ENCODE measurements at regions not wholly inside any gene's neighbourhood (a gene's known extent, or its start where the extent isn't known, plus 50 kb on each side); places are given as distances from the start of the nearest gene placed in this dataset.
"Not testable (repeated sequence)": the region's sequence is repeated elsewhere in the genome, so short reads cannot be mapped to it uniquely, and the experiment has no call there.

DNA sequence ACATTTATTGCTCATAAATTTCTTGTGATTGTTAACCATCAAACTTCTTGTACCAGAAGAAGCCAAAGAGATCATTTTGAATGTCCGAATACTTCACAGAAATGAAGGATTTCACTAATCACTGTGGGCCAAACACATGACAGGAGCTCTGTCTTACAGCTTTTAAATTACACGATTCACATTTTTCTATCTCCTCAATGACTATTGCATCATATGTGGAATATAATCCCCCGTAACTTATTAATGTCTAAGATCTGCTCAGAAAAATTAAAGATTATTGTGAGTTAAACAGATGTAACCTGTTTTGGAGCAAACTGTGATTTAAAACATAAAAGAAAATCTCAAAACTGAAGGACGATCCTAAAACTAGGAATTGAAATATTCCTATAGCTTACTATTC lies 645.2 kb upstream of the COX7C start:
- POLR2A ChIA-PET, result no interaction called here
- peaks cover 6% of the 10 kb centered on the region for H3K9me3 Mint-ChIP-seq
- DNase-seq, result no peak
- H3K36me3 Mint-ChIP-seq, result no peaks in the 10 kb centered on the region
- intact Hi-C loops (cut with micrococcal nuclease), result no loop called here
- CTCF ChIA-PET, result no interaction called here
- H3K27me3 Mint-ChIP-seq, result no peaks in the 10 kb centered on the region
- H3K4me3 Mint-ChIP-seq, result no peak overlapping the region
- no peak overlapping the region for H3K27ac Mint-ChIP-seq
- H3K4me1 Mint-ChIP-seq (ENCODE audit: low read depth), result no peaks in the 10 kb centered on the region

DNA sequence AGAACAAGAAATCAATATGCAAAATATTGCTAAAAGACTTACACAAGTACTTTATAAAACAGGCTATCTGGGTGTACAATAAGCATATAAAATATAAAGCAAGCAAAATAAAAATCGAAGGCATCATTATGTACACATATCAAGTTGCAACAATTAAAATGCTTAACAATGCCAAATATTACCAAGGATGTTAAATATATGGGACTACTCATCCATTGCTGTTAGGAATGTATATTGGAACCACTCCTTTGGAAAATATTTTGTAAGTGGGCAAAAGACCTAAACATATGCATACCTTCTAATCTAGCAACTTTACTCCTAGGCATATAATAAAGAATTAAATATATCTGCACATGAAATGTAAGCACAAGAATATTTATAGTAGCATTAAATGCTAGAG lies 632.6 kb upstream of the COX7C start:
- H3K36me3 Mint-ChIP-seq, result no peaks in the 10 kb centered on the region
- no peak for DNase-seq
- ChIA-PET CTCF (no interaction called here), POLR2A (no interaction called here)
- no peak overlapping the region for H3K27ac Mint-ChIP-seq
- intact Hi-C loops (cut with micrococcal nuclease), result no loop called here
- no peaks in the 10 kb centered on the region for H3K4me1 Mint-ChIP-seq (ENCODE audit: low read depth)
- no peak overlapping the region for H3K4me3 Mint-ChIP-seq
- peaks cover 9% of the 10 kb centered on the region for H3K9me3 Mint-ChIP-seq
- H3K27me3 Mint-ChIP-seq, result no peaks in the 10 kb centered on the region

- H3K9me3 Mint-ChIP-seq, result peaks cover 19% of the 10 kb centered on the region
- H3K36me3 Mint-ChIP-seq, result no peaks in the 10 kb centered on the region
- H3K27ac Mint-ChIP-seq, result no peak overlapping the region
- ChIA-PET CTCF (no interaction called here), POLR2A (no interaction called here)
- intact Hi-C loops (cut with micrococcal nuclease), result no loop called here
- no peaks in the 10 kb centered on the region for H3K27me3 Mint-ChIP-seq
- DNase-seq, result no peak
- no peaks in the 10 kb centered on the region for H3K4me1 Mint-ChIP-seq (ENCODE audit: low read depth)
- H3K4me3 Mint-ChIP-seq, result no peak overlapping the region
Measured at GRCh38 chr5:85990998-85991397, 626.7 kb upstream of the COX7C start.

GRCh38 chr5:85994653-85995052 lies 623.1 kb upstream of the COX7C start:
- intact Hi-C loops (cut with micrococcal nuclease); H3K27ac Mint-ChIP-seq; H3K4me3 Mint-ChIP-seq; H3K27me3 Mint-ChIP-seq; H3K4me1 Mint-ChIP-seq (ENCODE audit: low read depth); POLR2A ChIA-PET; DNase-seq; CTCF ChIA-PET; H3K36me3 Mint-ChIP-seq: not testable (repeated sequence)
- H3K9me3 Mint-ChIP-seq, result peaks cover 24% of the 10 kb centered on the region

DNA sequence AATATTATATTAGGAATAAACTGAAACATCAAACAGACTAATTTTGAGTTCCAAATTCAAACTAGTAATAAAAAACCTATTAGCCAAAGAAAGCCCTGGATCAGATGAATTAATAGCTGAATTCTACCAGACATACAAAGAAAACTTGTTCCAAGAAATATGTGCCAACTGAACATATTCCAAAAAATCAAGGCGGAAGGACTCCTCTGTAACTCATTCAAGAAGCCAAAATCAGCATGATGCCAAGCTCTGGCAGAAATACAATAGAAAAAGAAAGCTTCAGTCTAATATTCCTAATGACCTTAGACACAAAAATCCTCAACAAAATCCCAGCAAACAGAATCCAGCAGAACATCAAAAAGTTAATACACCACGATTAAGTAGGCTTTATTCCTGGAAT lies 619.1 kb upstream of the COX7C start:
- intact Hi-C loops (cut with micrococcal nuclease), result no loop called here
- Mint-ChIP-seq H3K9me3 (peaks cover 11% of the 10 kb centered on the region), H3K27ac (no peak overlapping the region), H3K27me3 (no peaks in the 10 kb centered on the region), H3K4me3 (no peak overlapping the region), H3K36me3 (no peaks in the 10 kb centered on the region), H3K4me1 (ENCODE audit: low read depth) (no peaks in the 10 kb centered on the region)
- ChIA-PET CTCF (no interaction called here), POLR2A (no interaction called here)
- no peak for DNase-seq

DNA sequence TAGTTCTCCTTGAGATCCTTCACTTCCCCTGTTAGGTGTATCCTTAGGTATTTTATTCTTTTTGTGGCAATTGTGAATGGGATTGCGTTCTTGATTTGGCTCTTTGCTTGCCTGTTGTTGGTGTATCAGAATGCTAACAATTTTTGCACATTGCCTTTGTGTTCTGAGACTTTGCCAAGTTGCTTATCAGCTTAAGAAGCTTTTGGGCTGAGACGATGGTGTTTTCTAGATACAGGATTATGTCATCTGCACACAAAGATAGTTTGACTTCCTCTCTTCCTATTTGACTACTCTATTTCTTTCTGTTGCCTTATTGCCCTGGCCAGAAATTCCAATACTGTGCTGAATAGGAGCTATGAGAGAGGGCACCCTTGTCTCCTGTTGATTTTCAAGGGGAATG lies 609.4 kb upstream of the COX7C start:
- POLR2A ChIA-PET, result no interaction called here
- peaks cover 14% of the 10 kb centered on the region for H3K9me3 Mint-ChIP-seq
- intact Hi-C loops (cut with micrococcal nuclease), result no loop called here
- CTCF ChIA-PET, result no interaction called here
- no peaks in the 10 kb centered on the region for H3K27me3 Mint-ChIP-seq
- no peaks in the 10 kb centered on the region for H3K4me1 Mint-ChIP-seq (ENCODE audit: low read depth)
- H3K27ac Mint-ChIP-seq, result no peak overlapping the region
- H3K4me3 Mint-ChIP-seq, result no peak overlapping the region
- no peaks in the 10 kb centered on the region for H3K36me3 Mint-ChIP-seq
- no peak for DNase-seq

DNA sequence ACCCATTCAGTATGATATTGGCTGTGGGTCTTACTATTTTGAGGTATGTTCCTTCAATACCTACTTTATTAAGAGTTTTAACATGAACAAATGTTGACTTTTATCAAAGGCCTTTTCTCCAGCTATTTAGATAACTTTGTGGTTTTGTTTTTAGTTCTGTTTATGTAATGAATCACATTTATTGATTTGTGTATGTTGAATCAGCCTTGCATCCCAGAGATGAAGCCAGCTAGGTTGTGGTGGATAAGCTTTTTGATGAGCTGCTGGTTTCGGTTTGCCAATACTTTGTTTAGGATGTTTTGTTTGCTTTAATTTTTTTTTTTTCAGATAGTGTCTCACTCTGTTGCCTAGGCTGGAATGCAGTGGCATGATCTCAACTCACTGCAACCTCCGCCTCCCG lies 609.0 kb upstream of the COX7C start:
- ChIA-PET POLR2A (no interaction called here), CTCF (no interaction called here)
- H3K4me3 Mint-ChIP-seq, result no peak overlapping the region
- H3K36me3 Mint-ChIP-seq, result no peaks in the 10 kb centered on the region
- H3K4me1 Mint-ChIP-seq (ENCODE audit: low read depth), result no peaks in the 10 kb centered on the region
- no peak for DNase-seq
- H3K9me3 Mint-ChIP-seq, result peaks cover 14% of the 10 kb centered on the region
- intact Hi-C loops (cut with micrococcal nuclease), result no loop called here
- H3K27ac Mint-ChIP-seq, result no peak overlapping the region
- no peaks in the 10 kb centered on the region for H3K27me3 Mint-ChIP-seq

DNA sequence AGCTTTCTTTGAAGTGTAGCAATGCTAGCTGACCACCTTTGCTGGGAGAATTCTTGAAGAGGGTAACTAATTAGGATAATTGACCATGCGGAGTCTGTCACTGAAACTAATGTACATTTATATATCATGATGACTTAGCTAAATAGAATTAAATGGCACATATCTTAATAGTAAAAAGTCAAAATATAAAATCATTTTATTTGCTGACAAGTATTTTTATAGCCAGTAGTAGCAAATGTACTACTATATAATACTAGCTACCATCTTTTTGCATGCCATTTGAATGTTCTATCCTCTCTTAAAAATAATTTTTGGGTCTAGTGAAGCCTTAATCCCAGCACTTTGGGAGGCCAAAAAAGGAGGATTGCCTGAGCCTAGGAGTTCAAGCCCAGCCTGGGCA lies 605.8 kb upstream of the COX7C start:
- Mint-ChIP-seq H3K27ac (no peak overlapping the region), H3K36me3 (no peaks in the 10 kb centered on the region), H3K4me3 (no peak overlapping the region), H3K4me1 (ENCODE audit: low read depth) (no peaks in the 10 kb centered on the region), H3K27me3 (no peaks in the 10 kb centered on the region), H3K9me3 (peaks cover 14% of the 10 kb centered on the region)
- intact Hi-C loops (cut with micrococcal nuclease), result no loop called here
- CTCF ChIA-PET, result no interaction called here
- POLR2A ChIA-PET, result no interaction called here
- no peak for DNase-seq

DNA sequence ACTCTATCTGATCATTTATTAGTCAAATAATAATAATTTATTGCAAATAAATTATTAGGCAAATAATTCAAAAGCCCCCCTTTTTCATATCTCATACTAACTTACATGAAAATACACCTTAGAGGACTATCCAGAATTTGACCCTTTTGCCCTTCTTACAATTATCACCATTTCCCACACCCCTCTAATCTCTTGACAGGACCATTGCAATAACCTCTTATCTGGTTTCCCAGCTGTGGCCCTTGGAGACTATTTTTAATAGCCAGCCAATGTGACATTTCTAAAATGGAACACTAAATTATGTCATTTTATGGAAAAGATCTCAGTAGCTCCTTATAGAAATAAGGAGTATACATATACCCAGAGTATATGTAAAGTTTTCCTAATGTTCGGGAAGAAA lies 588.4 kb upstream of the COX7C start:
- Mint-ChIP-seq H3K9me3 (no peaks in the 10 kb centered on the region), H3K27me3 (no peaks in the 10 kb centered on the region), H3K4me3 (no peak overlapping the region), H3K4me1 (ENCODE audit: low read depth) (no peaks in the 10 kb centered on the region), H3K36me3 (no peaks in the 10 kb centered on the region), H3K27ac (no peak overlapping the region)
- intact Hi-C loops (cut with micrococcal nuclease), result no loop called here
- POLR2A ChIA-PET, result no interaction called here
- DNase-seq, result no peak
- CTCF ChIA-PET, result no interaction called here

DNA sequence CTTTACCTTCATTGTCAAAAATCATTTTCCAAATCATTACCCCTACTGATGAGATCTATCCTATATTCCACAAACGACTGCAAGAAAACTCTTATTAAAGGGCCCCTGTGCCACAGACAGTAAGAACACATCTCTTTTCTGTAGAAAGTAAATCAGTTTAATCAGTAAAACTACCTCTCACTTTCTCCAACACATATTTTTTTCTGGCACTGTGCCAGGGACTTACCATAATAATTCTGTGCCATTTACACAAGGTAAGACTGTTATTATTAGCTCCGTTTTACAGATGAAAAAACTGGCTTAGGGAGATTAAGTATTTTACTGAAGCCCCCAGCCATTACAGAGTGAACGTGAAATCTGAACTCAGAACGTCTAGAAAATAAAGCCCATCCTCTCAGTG lies 587.0 kb upstream of the COX7C start:
- Mint-ChIP-seq H3K36me3 (no peaks in the 10 kb centered on the region), H3K4me1 (ENCODE audit: low read depth) (no peaks in the 10 kb centered on the region), H3K9me3 (peaks cover 5% of the 10 kb centered on the region), H3K4me3 (no peak overlapping the region), H3K27ac (no peak overlapping the region), H3K27me3 (no peaks in the 10 kb centered on the region)
- DNase-seq, result no peak
- intact Hi-C loops (cut with micrococcal nuclease), result no loop called here
- CTCF ChIA-PET, result no interaction called here
- POLR2A ChIA-PET, result no interaction called here

DNA sequence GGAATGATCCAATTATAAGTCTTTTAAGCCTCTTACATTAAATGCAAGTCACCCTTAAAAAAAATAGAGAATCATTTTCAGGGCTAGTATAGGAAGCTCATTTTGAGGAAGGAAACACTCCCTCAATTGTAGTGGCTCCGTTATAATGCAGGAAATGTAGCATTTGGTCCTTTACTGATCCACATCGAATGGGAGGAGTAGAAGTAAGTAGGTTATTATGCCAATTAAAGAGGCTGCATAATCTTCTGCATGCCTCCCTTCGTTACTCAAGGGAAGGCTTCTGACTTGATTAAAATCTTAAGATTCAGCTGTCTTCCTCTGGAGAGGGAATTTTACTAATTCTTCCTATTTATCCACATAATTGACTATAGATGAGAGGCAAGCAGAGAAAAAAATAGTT lies 579.2 kb upstream of the COX7C start:
- no peaks in the 10 kb centered on the region for H3K27me3 Mint-ChIP-seq
- intact Hi-C loops (cut with micrococcal nuclease), result no loop called here
- no peaks in the 10 kb centered on the region for H3K36me3 Mint-ChIP-seq
- DNase-seq, result no peak
- ChIA-PET POLR2A (no interaction called here), CTCF (no interaction called here)
- H3K4me3 Mint-ChIP-seq, result no peak overlapping the region
- no peaks in the 10 kb centered on the region for H3K4me1 Mint-ChIP-seq (ENCODE audit: low read depth)
- H3K27ac Mint-ChIP-seq, result no peak overlapping the region
- H3K9me3 Mint-ChIP-seq, result peaks cover 12% of the 10 kb centered on the region

- no peaks in the 10 kb centered on the region for H3K27me3 Mint-ChIP-seq
- H3K36me3 Mint-ChIP-seq, result no peaks in the 10 kb centered on the region
- no peak for DNase-seq
- CTCF ChIA-PET, result no interaction called here
- no peak overlapping the region for H3K4me3 Mint-ChIP-seq
- H3K27ac Mint-ChIP-seq, result no peak overlapping the region
- intact Hi-C loops (cut with micrococcal nuclease), result no loop called here
- POLR2A ChIA-PET, result no interaction called here
- H3K9me3 Mint-ChIP-seq, result peaks cover 12% of the 10 kb centered on the region
- H3K4me1 Mint-ChIP-seq (ENCODE audit: low read depth), result no peaks in the 10 kb centered on the region
Measured at GRCh38 chr5:86039351-86039750, 578.4 kb upstream of the COX7C start.

- POLR2A ChIA-PET, result no interaction called here
- intact Hi-C loops (cut with micrococcal nuclease), result no loop called here
Measured at GRCh38 chr5:86070719-86071118, 547.0 kb upstream of the COX7C start.

DNA sequence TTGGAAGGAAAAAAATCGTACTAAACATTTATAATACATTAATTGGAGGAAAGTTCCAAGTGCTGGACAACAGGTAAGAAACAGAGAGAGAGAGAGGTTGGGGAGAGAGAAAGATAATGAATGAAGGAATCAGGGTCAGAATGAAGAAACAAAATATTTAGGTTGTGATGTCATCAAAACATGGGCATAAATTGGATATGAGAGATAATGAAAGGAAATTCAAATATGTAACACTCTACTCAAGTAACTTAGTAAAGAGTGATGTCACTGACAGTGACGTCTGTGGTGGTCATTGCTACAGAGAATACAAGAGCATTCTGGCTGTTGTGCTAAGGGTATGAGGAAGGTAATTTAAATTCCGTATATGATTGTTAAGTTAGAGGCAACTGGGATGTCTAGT lies 543.4 kb upstream of the COX7C start:
- Mint-ChIP-seq H3K36me3 (no peaks in the 10 kb centered on the region), H3K27me3 (no peaks in the 10 kb centered on the region), H3K4me1 (ENCODE audit: low read depth) (no peaks in the 10 kb centered on the region), H3K9me3 (peaks cover 4% of the 10 kb centered on the region), H3K4me3 (no peak overlapping the region), H3K27ac (no peak overlapping the region)
- ChIA-PET CTCF (no interaction called here), POLR2A (no interaction called here)
- DNase-seq, result no peak
- intact Hi-C loops (cut with micrococcal nuclease), result no loop called here

More at GRCh38 chr5:86070719-86071118, 547.0 kb upstream of the COX7C start:
- CTCF ChIA-PET, result no interaction called here
- no peaks in the 10 kb centered on the region for H3K27me3 Mint-ChIP-seq
- H3K27ac Mint-ChIP-seq, result no peak overlapping the region
- no peaks in the 10 kb centered on the region for H3K9me3 Mint-ChIP-seq
- H3K4me1 Mint-ChIP-seq (ENCODE audit: low read depth), result no peaks in the 10 kb centered on the region
- no peak overlapping the region for H3K4me3 Mint-ChIP-seq
- H3K36me3 Mint-ChIP-seq, result no peaks in the 10 kb centered on the region
- DNase-seq, result no peak

Measured in activated CD4-positive, alpha-beta memory T cell treated with anti-CD3 and anti-CD28 coated beads for 36 hours (primary cell).